Tibial nerve (tissue), 3 donors: ENCODE measurements at regions not wholly inside any gene's neighbourhood (a gene's known extent, or its start where the extent isn't known, plus 50 kb on each side); places are given as distances from the start of the nearest gene placed in this dataset.

Experiments used
- POLR2A ChIP-seq, 2 donors: fragments of 450-650 bp; IDR thresholded peaks; one replicate each; pipeline ENCODE4 v1.6.1; 2017; ENCODE audit warnings: antibody characterized with exemption in 2 of 2, mild to moderate bottlenecking in 2 of 2, moderate library complexity in 2 of 2
- TF ChIP-seq, protein P1 (sequence below), 5 experiments: fragments of 200-600 bp in 3 of 5; fragments of 450-650 bp in 2 of 5; sonication (generic) in 3 of 5; IDR thresholded peaks; one replicate each; pipeline ENCODE4 v1.5.1; 2016 to 2019; ENCODE audit warnings: antibody characterized with exemption in 5 of 5, mild to moderate bottlenecking in 3 of 5, moderate library complexity in 2 of 5

DNA sequence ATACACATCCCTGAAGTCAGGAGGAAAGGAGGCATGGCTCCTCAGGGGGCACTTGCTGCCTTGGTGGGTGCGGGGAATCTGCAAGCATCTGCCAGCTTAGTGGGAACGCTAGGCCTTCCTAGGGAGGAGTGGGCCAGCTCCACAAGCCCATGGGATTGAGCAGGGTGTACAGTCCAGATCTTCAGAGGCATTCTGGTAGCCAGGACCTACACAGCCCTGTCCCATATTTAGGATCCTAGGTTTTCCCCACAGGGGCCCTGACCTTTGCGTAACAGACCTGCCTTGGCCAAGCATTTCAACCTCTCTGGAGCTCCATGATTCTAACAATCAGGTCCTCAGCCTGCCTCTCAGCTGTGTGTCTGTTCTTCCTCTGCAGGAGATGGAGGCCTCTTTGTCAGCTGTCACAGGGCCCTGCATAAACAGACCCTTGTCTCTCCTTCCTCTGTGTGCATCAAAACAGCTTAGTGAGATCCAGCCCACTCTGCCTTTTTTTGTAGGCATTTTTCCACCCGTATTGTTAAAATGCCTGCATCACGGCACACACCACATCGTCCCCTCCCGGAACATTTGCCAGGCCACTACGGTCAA, 140.2 kb upstream of the NDUFV2 start:
- TF ChIP-seq, protein P1, sequence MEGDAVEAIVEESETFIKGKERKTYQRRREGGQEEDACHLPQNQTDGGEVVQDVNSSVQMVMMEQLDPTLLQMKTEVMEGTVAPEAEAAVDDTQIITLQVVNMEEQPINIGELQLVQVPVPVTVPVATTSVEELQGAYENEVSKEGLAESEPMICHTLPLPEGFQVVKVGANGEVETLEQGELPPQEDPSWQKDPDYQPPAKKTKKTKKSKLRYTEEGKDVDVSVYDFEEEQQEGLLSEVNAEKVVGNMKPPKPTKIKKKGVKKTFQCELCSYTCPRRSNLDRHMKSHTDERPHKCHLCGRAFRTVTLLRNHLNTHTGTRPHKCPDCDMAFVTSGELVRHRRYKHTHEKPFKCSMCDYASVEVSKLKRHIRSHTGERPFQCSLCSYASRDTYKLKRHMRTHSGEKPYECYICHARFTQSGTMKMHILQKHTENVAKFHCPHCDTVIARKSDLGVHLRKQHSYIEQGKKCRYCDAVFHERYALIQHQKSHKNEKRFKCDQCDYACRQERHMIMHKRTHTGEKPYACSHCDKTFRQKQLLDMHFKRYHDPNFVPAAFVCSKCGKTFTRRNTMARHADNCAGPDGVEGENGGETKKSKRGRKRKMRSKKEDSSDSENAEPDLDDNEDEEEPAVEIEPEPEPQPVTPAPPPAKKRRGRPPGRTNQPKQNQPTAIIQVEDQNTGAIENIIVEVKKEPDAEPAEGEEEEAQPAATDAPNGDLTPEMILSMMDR (IDR thresholded peaks at IDR 0.05): no peak
- TF ChIP-seq POLR2A (IDR thresholded peaks at IDR 0.05): no peak
